ENCODE measurements at regions not wholly inside any gene's neighbourhood (a gene's known extent, or its start where the extent isn't known, plus 50 kb on each side); places are given as distances from the start of the nearest gene placed in this dataset.
"Not testable (repeated sequence)": the region's sequence is repeated elsewhere in the genome, so short reads cannot be mapped to it uniquely, and the experiment has no call there.

GRCh38 chr4:82276332-82276640 lies 97.5 kb downstream of the HNRNPD start:
- no peaks in the 10 kb centered on the region for H3K9me3 ChIP-seq
- DNase-seq (ENCODE audit: low spot score): no peak
- no peak overlapping the region for H3K4me3 ChIP-seq
- no peak for TF ChIP-seq CTCF (IDR thresholded peaks at IDR 0.05)
- H3K27me3 ChIP-seq: no peaks in the 10 kb centered on the region
- H3K27ac ChIP-seq: no peak overlapping the region
- H3K36me3 ChIP-seq: no peaks in the 10 kb centered on the region
- no peaks in the 10 kb centered on the region for H3K4me1 ChIP-seq

GRCh38 chr4:82275431-82276331 lies 98.1 kb downstream of the HNRNPD start:
- Histone ChIP-seq H3K27ac (no peak overlapping the region), H3K36me3 (no peaks in the 10 kb centered on the region), H3K4me3 (no peak overlapping the region), H3K4me1 (no peaks in the 10 kb centered on the region), H3K9me3 (no peaks in the 10 kb centered on the region), H3K27me3 (no peaks in the 10 kb centered on the region)
- no peak for DNase-seq (ENCODE audit: low spot score)
- TF ChIP-seq CTCF (IDR thresholded peaks at IDR 0.05): no peak

GRCh38 chr4:82274700-82275099 lies 99.1 kb downstream of the HNRNPD start:
- H3K27me3 ChIP-seq; H3K27ac ChIP-seq; H3K9me3 ChIP-seq; H3K36me3 ChIP-seq; H3K4me1 ChIP-seq; H3K4me3 ChIP-seq; DNase-seq (ENCODE audit: low spot score): not testable (repeated sequence)

- H3K9me3 ChIP-seq; H3K4me1 ChIP-seq; DNase-seq (ENCODE audit: low spot score); H3K27ac ChIP-seq; H3K27me3 ChIP-seq; H3K4me3 ChIP-seq; H3K36me3 ChIP-seq: not testable (repeated sequence)
These were observed 101.3 kb downstream of the HNRNPD start for GRCh38 chr4:82272523-82272922.

GRCh38 chr4:82271915-82272480 lies 101.8 kb downstream of the HNRNPD start:
- H3K27ac ChIP-seq; H3K4me1 ChIP-seq; H3K27me3 ChIP-seq; H3K4me3 ChIP-seq; H3K36me3 ChIP-seq; DNase-seq (ENCODE audit: low spot score); H3K9me3 ChIP-seq: not testable (repeated sequence)

- no peak for DNase-seq (ENCODE audit: low spot score)
- TF ChIP-seq CTCF (IDR thresholded peaks at IDR 0.05): peak in 1 of 2 donors; percentile 10
- H3K27ac ChIP-seq: no peak overlapping the region
These were observed 105.0 kb downstream of the HNRNPD start for GRCh38 chr4:82268826-82269193.

GRCh38 chr4:82268050-82268825 lies 105.6 kb downstream of the HNRNPD start:
- DNase-seq (ENCODE audit: low spot score): peak; percentile 68

More at GRCh38 chr4:82268826-82269193, 105.0 kb downstream of the HNRNPD start:
- Histone ChIP-seq H3K4me1 (no peaks in the 10 kb centered on the region), H3K9me3 (no peaks in the 10 kb centered on the region), H3K4me3 (no peak overlapping the region), H3K27me3 (no peaks in the 10 kb centered on the region), H3K36me3 (no peaks in the 10 kb centered on the region)

More at GRCh38 chr4:82268050-82268825, 105.6 kb downstream of the HNRNPD start:
- Histone ChIP-seq H3K27ac (no peak overlapping the region), H3K27me3 (no peaks in the 10 kb centered on the region), H3K36me3 (no peaks in the 10 kb centered on the region), H3K9me3 (no peaks in the 10 kb centered on the region), H3K4me3 (no peak overlapping the region), H3K4me1 (no peaks in the 10 kb centered on the region)
- TF ChIP-seq CTCF (IDR thresholded peaks at IDR 0.05): peak; percentile 52 to 76
